Panc1 (cell line): ENCODE measurements at regions not wholly inside any gene's neighbourhood (a gene's known extent, or its start where the extent isn't known, plus 50 kb on each side); places are given as distances from the start of the nearest gene placed in this dataset.

Experiments used
- CTCF ChIP-seq: fragments of 450-650 bp; IDR thresholded peaks from 2 replicates; pipeline ENCODE4 v1.5.1; 2017; ENCODE audit warnings: mild to moderate bottlenecking
- POLR2AphosphoS5 ChIP-seq: IDR thresholded peaks from 2 replicates; pipeline ENCODE4 v1.6.1; 2012; ENCODE audit warnings: mild to moderate bottlenecking, low read depth, low read length, moderate library complexity
- REST ChIP-seq, 2 experiments: IDR thresholded peaks; 2 replicates each; pipeline ENCODE4 v1.6.1; 2011 to 2012; ENCODE audit warnings: low read depth in 2 of 2, control low read depth in 1 of 2, low read length in 1 of 2, mild to moderate bottlenecking in 1 of 2, moderate library complexity in 1 of 2; ENCODE audit not compliant: insufficient read depth in 1 of 2
- TCF7L2 ChIP-seq: IDR thresholded peaks from 2 replicates; pipeline ENCODE4 v1.6.1; 2011; ENCODE audit warnings: mild to moderate bottlenecking, low read depth, low read length, inconsistent platforms

- TF ChIP-seq POLR2AphosphoS5 (no peak), TCF7L2 (no peak), CTCF (no peak), REST (IDR thresholded peaks at IDR 0.05; ENCODE audit: insufficient read depth in 1 of 2, low read depth in 2 of 2, low read length in 1 of 2) (no peak)
Observed at GRCh38 chr17:13292291-13292690, 274.5 kb upstream of the ELAC2 start.
